ENCODE measurements at regions not wholly inside any gene's neighbourhood (a gene's known extent, or its start where the extent isn't known, plus 50 kb on each side); places are given as distances from the start of the nearest gene placed in this dataset.

- DNase-seq (ENCODE audit: low spot score) (no peak), ATAC-seq (no peak)
These were observed 546.7 kb upstream of the ADAMTS9 start for GRCh38 chr3:65234499-65234898.

DNA sequence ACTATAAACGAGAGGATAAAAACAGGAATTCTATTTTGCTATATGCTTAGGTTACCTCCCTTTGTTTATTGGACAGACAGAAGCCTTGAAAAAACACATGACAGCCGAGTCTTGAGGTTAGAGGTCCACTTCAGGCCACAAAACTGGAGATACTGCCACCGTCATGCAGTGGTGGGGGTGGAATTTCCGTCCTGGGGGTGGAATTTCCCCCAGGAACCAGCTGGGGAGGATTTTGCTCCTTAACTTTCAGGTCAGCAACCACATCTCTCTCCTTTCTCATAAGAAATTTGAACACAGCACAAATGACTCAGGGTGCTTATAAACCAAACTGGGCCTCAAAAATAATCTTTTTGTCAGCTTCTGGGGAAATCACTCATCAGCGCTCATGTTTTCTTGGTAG, 545.8 kb upstream of the ADAMTS9 start:
- ATAC-seq (no peak), DNase-seq (ENCODE audit: low spot score) (no peak)

- DNase-seq (ENCODE audit: low spot score) (no peak), ATAC-seq (no peak)
These were observed 543.7 kb upstream of the ADAMTS9 start for GRCh38 chr3:65231544-65231943.

GRCh38 chr3:65230261-65231139, 542.7 kb upstream of the ADAMTS9 start:
- ATAC-seq (no peak), DNase-seq (ENCODE audit: low spot score) (no peak)

DNA sequence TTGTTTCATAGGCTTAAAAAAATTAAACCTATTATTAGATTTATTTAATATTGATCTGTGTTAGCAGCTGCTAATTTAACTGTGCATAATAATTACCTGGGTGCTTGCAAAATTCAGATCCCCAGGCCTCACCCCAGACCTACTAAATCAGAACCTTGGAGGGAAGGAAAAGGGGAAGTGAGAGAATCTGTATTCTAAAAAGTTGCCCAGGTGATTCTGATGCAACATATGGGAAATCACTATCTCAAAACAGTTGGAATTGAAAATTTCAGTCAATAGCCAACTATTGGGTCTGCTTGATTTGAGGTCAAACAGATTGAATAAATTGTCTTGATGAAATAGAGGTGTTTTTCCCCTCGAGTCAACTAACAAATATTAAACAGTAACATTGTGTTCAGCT, 538.5 kb upstream of the ADAMTS9 start:
- no peak for DNase-seq (ENCODE audit: low spot score)

GRCh38 chr3:65210026-65210814, 522.4 kb upstream of the ADAMTS9 start:
- DNase-seq (ENCODE audit: low spot score): no peak
- ATAC-seq: no peak

More for the DNA sequence above, 538.5 kb upstream of the ADAMTS9 start:
- ATAC-seq: no peak

DNA sequence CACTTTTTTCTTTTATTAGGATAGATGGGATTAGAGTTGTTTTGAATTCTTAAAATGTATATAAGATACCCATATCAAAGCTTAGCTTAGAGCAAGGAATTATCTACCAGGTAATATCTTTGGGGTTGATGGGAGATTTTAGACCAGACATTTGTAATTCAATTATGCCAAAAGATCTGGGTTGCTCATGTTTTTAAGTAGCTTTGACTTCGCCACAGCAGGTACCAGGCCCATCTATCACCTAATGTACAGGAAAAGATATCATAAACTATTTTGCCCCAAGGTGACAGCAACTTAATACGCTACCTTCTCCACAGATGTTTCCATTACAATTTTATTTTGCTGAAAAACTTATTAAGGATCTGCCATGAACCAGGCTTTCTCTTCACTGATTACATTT, 514.6 kb upstream of the ADAMTS9 start:
- ATAC-seq: no peak

GRCh38 chr3:65201926-65202325, 514.1 kb upstream of the ADAMTS9 start:
- ATAC-seq: no peak
- no peak for DNase-seq (ENCODE audit: low spot score)

More for the DNA sequence above, 514.6 kb upstream of the ADAMTS9 start:
- DNase-seq (ENCODE audit: low spot score): no peak

- DNase-seq (ENCODE audit: low spot score) (no peak), ATAC-seq (no peak)
These were observed 512.6 kb upstream of the ADAMTS9 start for GRCh38 chr3:65200310-65200970.

DNA sequence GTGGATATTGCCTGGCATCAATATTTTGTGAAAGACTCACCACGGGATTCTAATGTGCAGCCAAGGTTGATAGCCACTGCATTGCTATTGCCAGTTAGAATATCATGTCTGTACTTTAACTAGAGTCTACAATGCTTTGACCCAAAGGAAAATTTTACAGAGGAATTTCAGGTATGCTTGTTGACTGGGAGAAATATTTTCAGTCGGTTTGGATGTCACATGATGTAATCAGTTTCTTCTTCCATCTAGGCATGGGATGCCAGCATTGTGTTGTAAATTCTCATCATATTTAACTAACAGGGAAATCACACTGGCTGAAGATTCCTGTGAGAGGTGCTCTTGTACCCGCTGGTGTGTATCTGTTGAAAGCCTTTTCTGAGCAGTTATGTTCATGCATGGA, 508.9 kb upstream of the ADAMTS9 start:
- ATAC-seq (no peak), DNase-seq (ENCODE audit: low spot score) (no peak)

DNA sequence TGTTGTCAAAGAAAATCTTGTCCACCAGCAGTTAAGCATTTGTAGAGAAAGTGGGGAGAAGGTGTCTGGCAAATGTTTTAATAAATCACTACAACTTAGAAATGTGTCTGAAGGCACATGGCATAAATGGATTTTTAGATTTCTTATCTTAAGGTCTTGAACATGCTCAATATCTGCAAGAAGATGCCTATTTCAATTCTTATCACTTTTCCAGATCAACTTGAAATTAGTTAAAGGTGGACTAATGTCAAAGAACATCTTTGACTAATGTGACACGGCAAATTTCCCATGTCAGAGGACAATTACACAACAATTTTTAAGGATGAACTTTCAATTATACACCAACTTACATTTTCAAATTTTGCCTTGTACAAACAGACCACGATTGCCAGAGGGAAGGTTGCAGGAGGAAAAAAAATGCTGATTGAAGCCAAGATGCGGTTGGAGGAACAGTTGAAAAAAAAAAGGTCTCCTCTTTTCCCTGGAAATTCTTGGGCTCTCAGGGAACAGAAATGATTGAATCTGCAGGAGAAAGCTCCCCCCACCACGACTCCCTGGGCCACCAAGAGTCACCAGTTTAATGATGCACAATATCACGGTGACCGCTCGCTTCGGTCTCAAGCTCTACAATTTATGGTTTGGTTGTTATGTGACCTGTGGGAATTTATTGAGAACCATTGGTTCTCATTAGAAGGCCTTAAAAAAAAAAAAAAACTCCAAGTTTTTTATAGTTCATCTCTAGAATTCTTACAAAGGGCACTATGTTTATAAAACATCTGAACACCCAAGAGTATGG, 507.6 kb upstream of the ADAMTS9 start:
- no peak for DNase-seq (ENCODE audit: low spot score)
- ATAC-seq: no peak

- no peak for DNase-seq (ENCODE audit: low spot score)
- no peak for ATAC-seq
These were observed 506.9 kb upstream of the ADAMTS9 start for GRCh38 chr3:65194744-65195143.

DNA sequence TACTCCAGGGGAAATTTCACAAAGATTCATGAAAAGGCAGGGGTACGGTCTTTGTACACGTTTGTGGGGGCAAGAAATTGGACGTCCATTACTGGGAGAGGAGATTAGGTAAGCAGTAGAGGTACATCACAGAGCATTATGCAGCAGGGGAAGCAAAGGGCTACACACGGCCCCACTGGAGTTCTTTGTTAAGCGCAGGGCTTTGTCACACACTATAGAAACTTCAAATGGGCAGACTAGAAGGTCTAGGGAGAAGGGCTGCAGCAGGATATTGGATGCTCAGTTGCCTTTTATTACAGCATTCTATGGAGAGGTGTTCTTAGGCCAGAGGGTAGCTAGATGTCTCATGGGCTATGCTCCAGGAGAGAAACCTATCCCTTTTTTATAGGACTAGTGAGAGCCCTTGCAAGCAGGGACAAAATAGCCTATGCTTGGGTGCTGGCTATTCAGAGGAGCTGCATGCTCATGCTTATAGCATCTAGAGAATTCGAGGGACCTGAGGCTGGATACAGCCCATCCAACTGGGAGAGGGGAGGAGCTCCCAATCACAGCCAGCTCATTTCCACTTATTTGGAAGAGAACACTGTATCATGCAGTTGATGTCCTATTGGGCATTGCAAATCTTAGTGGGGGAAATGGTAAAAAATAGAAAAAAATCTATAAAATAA, 506.4 kb upstream of the ADAMTS9 start:
- no peak for ATAC-seq
- no peak for DNase-seq (ENCODE audit: low spot score)

GRCh38 chr3:65193531-65193930, 505.7 kb upstream of the ADAMTS9 start:
- no peak for ATAC-seq

DNA sequence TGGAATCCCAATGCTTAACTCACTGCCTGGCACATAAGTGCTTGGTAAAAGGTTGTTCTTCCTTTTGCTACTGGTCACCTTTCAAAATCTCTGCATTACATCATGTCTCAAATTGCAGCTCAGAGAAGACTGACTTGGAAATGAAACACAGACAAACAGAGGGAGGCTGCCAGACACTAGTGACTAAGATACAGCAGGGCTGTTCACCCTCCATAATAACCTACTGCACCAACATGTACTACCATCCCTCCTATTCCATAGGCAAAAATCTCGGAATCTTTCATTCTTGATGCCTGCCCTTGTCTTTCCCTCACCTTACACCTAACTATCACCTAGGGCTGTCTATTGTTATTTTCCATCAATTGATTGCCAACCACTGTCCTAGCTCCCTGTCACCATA, 502.3 kb upstream of the ADAMTS9 start:
- no peak for DNase-seq (ENCODE audit: low spot score)
- no peak for ATAC-seq

More at GRCh38 chr3:65193531-65193930, 505.7 kb upstream of the ADAMTS9 start:
- DNase-seq (ENCODE audit: low spot score): no peak

GRCh38 chr3:65186268-65186667, 498.5 kb upstream of the ADAMTS9 start:
- ATAC-seq (no peak), DNase-seq (ENCODE audit: low spot score) (no peak)

- ATAC-seq (no peak), DNase-seq (ENCODE audit: low spot score) (no peak)
These were observed 494.9 kb upstream of the ADAMTS9 start for GRCh38 chr3:65182682-65183081.

DNA sequence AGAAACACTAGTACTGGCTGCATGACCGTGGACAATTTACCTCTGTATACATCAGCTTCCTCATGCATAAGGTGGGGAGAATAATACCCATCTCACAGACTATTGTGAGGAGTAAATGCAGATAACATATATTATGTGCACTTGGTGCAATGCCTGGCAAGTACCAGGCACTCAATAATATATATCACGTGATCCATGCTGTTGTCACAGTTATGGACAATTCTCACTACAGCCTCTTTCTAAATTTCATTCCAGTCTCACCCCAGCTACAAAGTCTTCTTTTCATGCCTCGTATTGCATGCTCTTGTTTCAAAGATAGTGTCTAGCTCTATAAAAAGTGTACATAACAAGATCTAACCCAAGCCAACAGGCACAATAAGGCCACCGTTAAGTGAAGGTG, 494.3 kb upstream of the ADAMTS9 start:
- no peak for ATAC-seq
- DNase-seq (ENCODE audit: low spot score): no peak

GRCh38 chr3:65181391-65181871, 493.6 kb upstream of the ADAMTS9 start:
- ATAC-seq (no peak), DNase-seq (ENCODE audit: low spot score) (no peak)

GRCh38 chr3:65178703-65179102, 490.9 kb upstream of the ADAMTS9 start:
- ATAC-seq (no peak), DNase-seq (ENCODE audit: low spot score) (no peak)

Data from left lobe of liver (tissue), 2 donors.